GM21529 (cell line): ENCODE measurements at regions not wholly inside any gene's neighbourhood (a gene's known extent, or its start where the extent isn't known, plus 50 kb on each side); places are given as distances from the start of the nearest gene placed in this dataset.
"Not testable (repeated sequence)": the region's sequence is repeated elsewhere in the genome, so short reads cannot be mapped to it uniquely, and the experiment has no call there.

Experiments
- ATAC-seq: cut with Tn5 transposase; IDR thresholded peaks from one replicate; pipeline ENCODE4 v1.9.1; 2021; ENCODE audit not compliant: unreplicated experiment

DNA sequence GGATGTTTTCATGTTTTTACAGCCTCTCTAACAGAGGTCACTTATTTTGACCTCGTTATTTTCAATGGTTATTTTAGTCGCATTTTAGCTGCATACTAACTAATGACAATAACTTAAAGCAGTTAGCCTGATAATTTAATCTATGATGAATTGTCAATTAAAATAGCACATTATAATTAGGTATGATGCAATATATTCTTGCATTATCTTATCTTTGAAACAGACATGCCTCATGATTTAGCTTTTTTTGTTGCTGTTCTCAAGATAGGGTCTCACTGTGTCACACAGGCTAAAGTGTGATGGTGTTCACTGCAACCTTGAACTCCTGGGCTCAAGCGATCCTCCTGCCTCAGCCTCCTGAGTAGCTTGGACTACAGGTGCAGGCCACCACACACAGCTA is 126.4 kb downstream of the KBTBD2 start:
- no peak for ATAC-seq

GRCh38 chr7:32762925-32763293 is 128.7 kb downstream of the KBTBD2 start:
- ATAC-seq: no peak

GRCh38 chr7:32762206-32762924 is 129.2 kb downstream of the KBTBD2 start:
- ATAC-seq: not testable (repeated sequence)

- ATAC-seq: no peak
Observed at GRCh38 chr7:32761451-32762205, 129.9 kb downstream of the KBTBD2 start.

GRCh38 chr7:32760755-32761154 is 130.8 kb downstream of the KBTBD2 start:
- not testable (repeated sequence) for ATAC-seq

- not testable (repeated sequence) for ATAC-seq
Observed at GRCh38 chr7:32759859-32760258, 131.7 kb downstream of the KBTBD2 start.

DNA sequence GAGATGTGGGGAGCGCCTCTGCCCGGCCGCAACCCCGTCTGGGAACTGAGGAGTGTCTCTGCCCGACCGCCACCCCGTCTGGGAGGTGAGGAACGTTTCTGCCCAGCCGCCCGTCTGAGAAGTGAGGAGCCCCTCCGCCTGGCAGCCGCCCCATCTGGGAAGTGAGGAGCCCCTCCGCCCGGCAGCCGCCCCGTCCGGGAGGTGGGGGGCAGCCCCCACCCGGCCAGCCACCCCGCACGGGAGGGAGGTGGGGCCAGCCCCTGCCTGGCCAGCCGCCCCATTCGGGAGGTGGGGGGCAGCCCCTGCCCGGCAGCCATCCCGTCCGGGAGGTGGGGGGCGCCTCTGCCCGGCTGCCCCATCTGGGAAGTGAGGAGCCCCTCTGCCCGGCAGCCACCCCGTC is 137.7 kb downstream of the KBTBD2 start:
- not testable (repeated sequence) for ATAC-seq

DNA sequence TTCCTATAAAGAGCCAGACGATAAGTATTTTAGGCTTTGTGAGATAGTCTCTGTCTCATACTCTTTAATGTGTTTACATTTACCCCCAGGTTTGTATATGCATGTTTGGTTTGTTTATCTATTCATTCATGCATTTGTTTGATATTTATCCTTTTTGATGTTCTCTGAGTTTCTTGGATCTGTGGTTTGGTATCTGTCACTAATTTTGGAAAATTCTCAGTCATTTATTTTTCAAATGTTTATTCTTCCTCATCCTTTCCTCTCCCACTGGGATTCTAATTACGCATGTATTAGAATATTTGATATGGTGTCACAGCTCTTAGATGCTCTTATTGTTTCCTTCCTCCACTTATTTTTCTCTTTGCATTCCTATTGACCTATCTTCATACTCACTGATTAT is 143.2 kb downstream of the KBTBD2 start:
- not testable (repeated sequence) for ATAC-seq

DNA sequence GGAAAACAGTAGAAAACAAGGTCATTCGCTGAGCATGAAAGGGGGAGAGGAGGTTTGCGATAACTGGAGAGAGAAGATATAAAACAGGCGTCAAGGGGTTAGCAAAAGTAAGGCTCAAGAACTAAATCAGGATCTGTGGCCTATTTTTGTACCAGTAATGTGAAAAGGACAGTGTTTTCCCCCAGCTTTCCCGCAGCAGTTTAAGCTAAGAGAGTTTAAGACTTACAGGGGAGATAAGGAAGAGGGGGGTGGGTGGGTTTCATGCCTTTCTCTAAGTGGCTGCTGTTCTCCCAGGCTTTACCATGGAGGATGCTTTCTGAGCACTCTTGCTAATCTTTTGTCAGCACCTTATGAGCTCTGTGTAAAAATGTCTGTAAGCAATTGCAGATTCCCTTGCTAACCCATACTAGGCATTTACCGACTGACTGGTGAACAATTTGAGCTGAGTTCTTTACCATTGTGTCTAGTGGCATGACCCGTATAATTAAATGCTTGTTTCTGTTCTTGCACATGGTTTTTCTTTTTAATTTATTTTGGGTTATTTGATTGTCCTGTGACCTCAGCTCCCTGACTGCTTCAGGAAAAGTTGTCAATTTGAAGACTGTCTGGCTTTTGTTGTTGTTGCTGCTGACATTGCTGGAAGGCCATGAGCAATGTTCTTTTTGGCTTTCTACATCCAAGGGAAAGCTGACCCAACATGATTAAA is 144.0 kb downstream of the KBTBD2 start:
- not testable (repeated sequence) for ATAC-seq

DNA sequence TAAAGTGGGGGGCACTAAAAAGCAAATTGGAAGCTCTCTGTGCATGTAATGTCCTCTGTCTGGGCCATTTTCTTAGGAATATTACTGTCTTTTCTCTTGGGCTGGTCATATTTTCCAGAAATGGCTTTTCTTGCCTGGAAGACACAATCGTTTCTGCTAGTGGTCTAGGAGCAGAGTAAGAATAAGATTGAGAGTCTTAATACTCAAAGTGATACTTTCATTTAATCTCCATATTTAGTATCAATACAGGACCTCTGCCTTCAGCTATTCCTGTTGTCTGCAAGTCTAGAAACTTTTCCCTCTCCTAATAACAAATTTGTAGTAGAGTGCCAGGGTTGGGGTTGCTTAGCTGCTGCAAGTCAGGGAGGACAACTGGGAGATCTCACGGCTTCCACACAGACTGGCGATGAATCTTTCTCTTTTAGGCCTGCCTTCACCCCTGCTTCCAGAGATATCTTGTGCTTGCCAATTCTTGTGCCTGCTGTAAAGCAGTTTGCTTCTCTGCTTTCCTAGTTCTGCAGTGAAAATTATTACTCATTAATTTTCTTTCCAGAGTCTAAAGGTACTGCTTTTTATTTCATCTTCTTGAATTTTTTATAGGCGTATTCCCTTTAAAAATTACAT is 149.6 kb downstream of the KBTBD2 start:
- peak; percentile 53 for ATAC-seq

GRCh38 chr7:32739749-32740148 is 151.8 kb downstream of the KBTBD2 start:
- not testable (repeated sequence) for ATAC-seq

DNA sequence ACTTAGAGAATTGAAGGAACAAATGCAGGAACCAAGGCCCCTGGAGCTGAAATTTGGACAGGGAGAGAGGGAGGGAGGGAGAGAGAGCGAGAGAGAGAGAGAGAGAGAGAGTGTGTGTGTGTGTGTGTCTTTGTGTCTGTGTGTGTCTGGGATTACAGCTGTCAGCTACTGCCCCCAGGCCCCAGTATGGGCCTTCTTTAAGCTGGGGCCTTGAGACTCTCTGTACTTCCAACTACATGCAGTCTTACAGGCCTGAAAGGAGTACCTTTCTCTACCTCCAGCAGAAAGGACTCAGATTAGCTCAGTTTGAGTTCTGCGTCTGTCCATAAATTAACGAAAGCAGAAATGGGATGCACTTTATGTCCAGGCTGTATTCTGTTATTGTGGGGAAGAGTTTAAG is 153.2 kb downstream of the KBTBD2 start:
- not testable (repeated sequence) for ATAC-seq

- ATAC-seq: not testable (repeated sequence)
Observed at GRCh38 chr7:32732767-32733166, 158.8 kb downstream of the KBTBD2 start.

DNA sequence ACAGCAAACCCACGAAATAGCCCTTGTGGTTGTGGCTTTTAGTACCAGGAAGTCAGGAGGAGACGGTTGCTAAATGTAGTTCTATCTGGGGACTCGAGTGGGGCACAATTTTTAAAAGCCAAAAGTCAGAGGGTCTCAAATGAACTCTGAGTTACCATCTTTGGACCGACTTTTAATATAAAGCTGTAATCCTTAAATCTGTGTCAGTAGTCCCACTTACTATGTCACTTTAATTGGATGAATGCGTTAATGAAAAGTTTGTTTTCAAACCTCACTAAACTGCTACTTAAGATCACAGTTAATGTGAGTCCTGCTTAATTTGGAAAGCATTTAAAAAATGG is 162.3 kb downstream of the KBTBD2 start:
- ATAC-seq: not testable (repeated sequence)

- peak; percentile 70 for ATAC-seq
Observed at GRCh38 chr7:32728412-32729334, 162.9 kb downstream of the KBTBD2 start.

DNA sequence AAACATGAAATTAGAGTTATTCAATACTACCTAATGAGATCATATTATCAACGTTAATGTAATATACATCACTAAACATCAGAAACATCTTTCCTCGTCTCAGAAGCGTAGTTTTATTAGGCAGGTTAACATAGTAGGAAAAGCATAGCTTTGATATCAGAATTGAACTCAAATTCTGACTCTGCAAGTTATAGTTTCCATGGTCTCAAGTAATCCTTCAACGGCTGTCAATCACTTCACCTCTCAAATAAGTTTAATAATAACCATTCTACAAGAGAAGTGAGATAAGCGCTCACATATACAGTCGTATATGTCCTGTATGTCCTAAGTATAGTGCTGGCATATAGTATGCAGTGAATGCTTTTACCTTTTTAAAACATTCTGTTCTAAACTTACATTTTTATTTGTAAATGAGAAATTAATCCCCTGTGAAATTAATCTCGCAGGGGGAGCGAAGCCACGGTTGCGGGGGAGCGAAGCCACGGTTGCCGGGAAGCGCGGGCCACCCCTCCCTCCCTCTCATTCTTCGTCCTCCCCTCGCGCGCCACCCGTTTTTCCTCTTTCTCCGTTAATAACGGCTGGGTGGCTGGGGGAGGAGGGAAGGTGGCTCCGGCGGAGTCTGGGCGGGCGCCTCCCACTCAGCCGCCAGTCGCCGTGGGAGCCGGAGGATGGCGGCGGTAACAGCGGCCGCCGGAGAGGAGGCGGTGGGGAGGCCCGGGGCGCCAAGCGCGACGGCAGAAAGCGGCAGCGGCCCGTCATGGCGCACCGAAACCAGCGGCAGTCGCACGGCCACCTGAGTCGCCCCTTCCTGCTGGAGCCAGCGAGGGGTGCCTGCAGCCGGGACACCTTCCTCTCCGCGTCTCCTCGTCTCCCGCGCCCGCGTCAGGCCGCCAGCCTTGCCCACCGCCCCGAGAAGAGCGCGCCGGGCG is 163.8 kb downstream of the KBTBD2 start:
- peak; percentile 63 for ATAC-seq

DNA sequence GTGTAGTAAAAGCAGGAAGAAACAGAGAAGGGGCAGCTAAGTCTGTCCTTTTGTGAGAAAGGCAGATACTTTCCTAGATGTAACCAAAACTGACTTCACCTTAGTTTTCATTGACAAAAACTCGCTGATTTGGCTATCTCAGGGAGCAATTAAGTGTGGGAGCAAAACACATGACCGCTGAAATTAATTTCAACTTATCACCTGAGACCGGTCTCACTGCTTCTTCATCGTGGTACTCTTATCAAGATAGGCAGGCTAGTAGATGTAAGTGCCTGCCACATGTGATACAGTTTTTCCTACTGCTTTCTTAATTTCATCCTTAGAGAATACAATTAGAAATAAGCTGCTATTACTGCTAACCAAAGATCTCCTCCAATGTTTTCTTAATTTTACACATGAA is 168.7 kb downstream of the KBTBD2 start:
- not testable (repeated sequence) for ATAC-seq

- no peak for ATAC-seq
Observed at GRCh38 chr7:32694182-32694581, 197.4 kb downstream of the KBTBD2 start.
